Mucosa of rectum (tissue), 2 donors: ENCODE measurements at regions not wholly inside any gene's neighbourhood (a gene's known extent, or its start where the extent isn't known, plus 50 kb on each side); places are given as distances from the start of the nearest gene placed in this dataset.
"Not testable (repeated sequence)": the region's sequence is repeated elsewhere in the genome, so short reads cannot be mapped to it uniquely, and the experiment has no call there.

ENCODE experiments used
- H3K27ac ChIP-seq, 2 donors: one replicate each; pipeline ENCODE4 v1.7.0; 2013; ENCODE audit warnings: inconsistent platforms in 2 of 2, low read depth in 2 of 2, low read length in 2 of 2
- H3K27me3 ChIP-seq, 2 donors: one replicate each; pipeline ENCODE4 v1.7.0; 2013; ENCODE audit warnings: low read length in 2 of 2; ENCODE audit not compliant: control insufficient read depth in 2 of 2, insufficient read depth in 2 of 2
- H3K36me3 ChIP-seq, 2 donors: one replicate each; pipeline ENCODE4 v1.7.0; 2013; ENCODE audit warnings: low read length in 2 of 2; ENCODE audit not compliant: control insufficient read depth in 2 of 2, insufficient read depth in 2 of 2
- H3K4me1 ChIP-seq, 2 donors: one replicate each; pipeline ENCODE4 v1.7.0; 2013; ENCODE audit warnings: low read length in 2 of 2, mild to moderate bottlenecking in 1 of 2; ENCODE audit not compliant: control insufficient read depth in 2 of 2, insufficient read depth in 2 of 2
- H3K4me3 ChIP-seq, 2 donors: one replicate each; pipeline ENCODE4 v1.7.0; 2013; ENCODE audit warnings: low read length in 2 of 2
- H3K9ac ChIP-seq, 2 donors: one replicate each; pipeline ENCODE4 v1.7.0; 2013; ENCODE audit warnings: low read length in 2 of 2, low read depth in 1 of 2, mild to moderate bottlenecking in 1 of 2
- H3K9me3 ChIP-seq, 2 donors: one replicate each; pipeline ENCODE4 v1.7.0; 2013; ENCODE audit warnings: low read length in 2 of 2; ENCODE audit not compliant: control insufficient read depth in 2 of 2
- donor health status: healthy.
- donor health status: Normal muscosa, but diverticular disease.

DNA sequence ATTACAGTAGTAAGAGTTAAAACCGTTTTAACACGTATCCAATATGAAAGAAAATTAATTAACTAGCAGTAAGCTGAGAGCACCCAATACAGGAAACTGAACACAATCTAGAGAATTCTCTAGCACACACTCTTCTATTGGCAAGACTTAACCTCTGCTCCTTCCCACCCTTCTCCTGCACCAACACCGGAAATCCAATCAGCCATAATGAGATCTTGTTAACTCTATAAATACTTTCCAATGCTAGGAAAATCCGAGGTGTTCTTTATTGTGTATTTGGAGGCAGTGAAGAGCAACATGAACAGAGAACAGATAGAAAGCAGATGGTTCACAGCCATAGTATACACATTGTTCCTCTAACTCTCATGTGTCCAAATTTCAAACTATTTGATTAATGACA is 591.7 kb downstream of the CETN3 start:
- Histone ChIP-seq H3K9ac (no peak overlapping the region), H3K4me3 (no peak overlapping the region), H3K27ac (no peak overlapping the region), H3K9me3 (no peaks in the 10 kb centered on the region), H3K4me1 (no peaks in the 10 kb centered on the region), H3K27me3 (no peaks in the 10 kb centered on the region), H3K36me3 (no peaks in the 10 kb centered on the region)

DNA sequence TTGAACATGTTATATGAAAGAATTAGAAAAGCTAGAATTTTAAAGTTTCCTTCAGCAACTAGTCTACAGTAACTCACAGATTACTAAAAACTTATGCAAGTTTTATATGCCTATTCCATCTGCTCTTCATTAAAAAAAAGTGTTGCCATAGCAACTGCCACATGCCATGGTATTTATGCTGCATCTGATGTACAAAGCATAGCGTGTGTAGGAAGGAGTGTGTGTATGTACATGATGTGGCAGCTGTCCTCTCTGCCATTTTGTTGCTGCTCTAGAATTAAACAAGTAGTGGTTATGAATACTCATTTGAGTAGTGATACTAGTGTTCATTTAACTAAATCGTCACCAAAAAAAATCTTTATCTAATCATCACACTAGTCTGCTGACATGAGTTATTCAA is 593.5 kb downstream of the CETN3 start:
- Histone ChIP-seq H3K27me3 (no peaks in the 10 kb centered on the region), H3K9me3 (no peaks in the 10 kb centered on the region), H3K36me3 (no peaks in the 10 kb centered on the region), H3K9ac (no peak overlapping the region), H3K4me3 (no peak overlapping the region), H3K27ac (no peak overlapping the region), H3K4me1 (no peaks in the 10 kb centered on the region)

- not testable (repeated sequence) for H3K4me1 ChIP-seq, H3K4me3 ChIP-seq, H3K36me3 ChIP-seq, H3K27ac ChIP-seq, H3K27me3 ChIP-seq, H3K9me3 ChIP-seq, H3K9ac ChIP-seq
Measured at GRCh38 chr5:89800735-89801134, 608.8 kb downstream of the CETN3 start.

GRCh38 chr5:89794504-89794903 is 615.1 kb downstream of the CETN3 start:
- H3K9ac ChIP-seq, H3K27me3 ChIP-seq, H3K9me3 ChIP-seq, H3K4me1 ChIP-seq, H3K27ac ChIP-seq, H3K36me3 ChIP-seq, H3K4me3 ChIP-seq: not testable (repeated sequence)

DNA sequence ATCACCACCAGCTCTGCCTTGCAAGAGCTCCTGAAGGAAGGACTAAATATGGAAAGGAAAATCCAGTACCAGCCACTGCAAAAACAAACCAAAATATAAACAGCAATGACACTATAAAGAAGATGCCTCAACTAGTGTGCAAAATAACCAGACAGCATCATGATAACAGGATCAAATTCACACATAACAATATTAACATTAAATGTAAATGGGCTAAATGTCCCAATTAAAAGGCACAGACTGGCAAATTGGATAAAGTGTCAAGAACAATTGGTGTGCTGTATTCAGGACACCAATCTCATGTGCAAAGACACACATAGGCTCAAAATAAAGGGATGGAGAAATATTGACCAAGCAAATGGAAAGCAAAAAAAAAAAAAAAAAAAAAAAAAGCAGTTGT is 629.8 kb downstream of the CETN3 start:
- not testable (repeated sequence) for H3K27me3 ChIP-seq, H3K9ac ChIP-seq, H3K36me3 ChIP-seq, H3K4me3 ChIP-seq, H3K27ac ChIP-seq, H3K9me3 ChIP-seq, H3K4me1 ChIP-seq

- no peak overlapping the region for H3K4me3 ChIP-seq
- no peaks in the 10 kb centered on the region for H3K27me3 ChIP-seq
- no peak overlapping the region for H3K27ac ChIP-seq
- H3K4me1 ChIP-seq, result no peaks in the 10 kb centered on the region
- no peaks in the 10 kb centered on the region for H3K36me3 ChIP-seq
- H3K9me3 ChIP-seq, result peaks cover 0 to 3% of the 10 kb centered on the region in 2 donors
- H3K9ac ChIP-seq, result no peak overlapping the region
Measured at GRCh38 chr5:89777758-89778157, 631.8 kb downstream of the CETN3 start.

DNA sequence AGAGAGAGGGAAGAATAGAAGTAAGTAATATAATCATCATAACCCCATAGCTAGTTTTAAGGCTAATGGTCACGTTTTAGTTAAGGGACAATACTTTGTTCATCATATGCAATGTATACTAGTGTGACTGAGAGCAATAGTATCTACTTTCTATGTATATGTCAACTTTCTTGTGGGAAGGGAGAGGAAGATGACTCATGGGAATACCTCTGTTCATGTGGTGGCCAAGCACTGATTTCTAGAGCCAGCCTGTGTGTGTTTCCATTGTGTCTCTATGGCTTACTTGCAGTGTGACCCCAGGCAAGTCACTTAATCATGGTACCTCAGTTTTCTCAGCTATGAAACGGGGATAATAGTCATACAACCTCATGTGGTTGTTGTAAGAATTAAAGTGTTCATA is 639.6 kb downstream of the CETN3 start:
- Histone ChIP-seq H3K36me3 (no peaks in the 10 kb centered on the region), H3K9me3 (no peaks in the 10 kb centered on the region), H3K4me1 (no peaks in the 10 kb centered on the region), H3K27ac (no peak overlapping the region), H3K9ac (no peak overlapping the region), H3K4me3 (no peak overlapping the region), H3K27me3 (no peaks in the 10 kb centered on the region)

- no peaks in the 10 kb centered on the region for H3K9me3 ChIP-seq
- no peak overlapping the region for H3K27ac ChIP-seq
- H3K4me1 ChIP-seq, result peaks cover 0 to 3% of the 10 kb centered on the region in 2 donors
- H3K9ac ChIP-seq, result no peak overlapping the region
- H3K36me3 ChIP-seq, result no peaks in the 10 kb centered on the region
- no peaks in the 10 kb centered on the region for H3K27me3 ChIP-seq
- no peak overlapping the region for H3K4me3 ChIP-seq
Measured at GRCh38 chr5:89759802-89760201, 649.8 kb downstream of the CETN3 start.

DNA sequence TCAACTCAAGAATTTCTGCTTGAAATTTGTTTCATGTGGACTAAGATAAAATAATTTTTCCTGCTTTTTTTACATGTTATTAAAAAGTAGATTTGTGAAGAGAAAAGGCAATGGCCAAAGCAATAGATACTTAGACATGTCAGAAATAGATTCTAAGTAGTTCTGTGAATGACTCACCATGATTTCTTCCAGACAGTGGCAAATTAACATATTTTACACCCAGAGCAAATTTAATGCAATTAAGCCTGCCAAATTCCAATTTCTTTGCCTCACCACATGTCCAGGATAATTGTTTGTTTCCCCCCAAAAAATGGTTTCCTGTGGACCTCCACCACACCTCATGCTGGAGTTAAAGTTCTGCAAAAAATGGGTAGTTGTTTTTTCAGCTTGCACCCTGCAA is 651.4 kb downstream of the CETN3 start:
- Histone ChIP-seq H3K27ac (no peak overlapping the region), H3K4me3 (no peak overlapping the region), H3K36me3 (no peaks in the 10 kb centered on the region), H3K4me1 (peaks cover 0 to 3% of the 10 kb centered on the region in 2 donors), H3K9me3 (no peaks in the 10 kb centered on the region), H3K9ac (no peak overlapping the region), H3K27me3 (no peaks in the 10 kb centered on the region)

DNA sequence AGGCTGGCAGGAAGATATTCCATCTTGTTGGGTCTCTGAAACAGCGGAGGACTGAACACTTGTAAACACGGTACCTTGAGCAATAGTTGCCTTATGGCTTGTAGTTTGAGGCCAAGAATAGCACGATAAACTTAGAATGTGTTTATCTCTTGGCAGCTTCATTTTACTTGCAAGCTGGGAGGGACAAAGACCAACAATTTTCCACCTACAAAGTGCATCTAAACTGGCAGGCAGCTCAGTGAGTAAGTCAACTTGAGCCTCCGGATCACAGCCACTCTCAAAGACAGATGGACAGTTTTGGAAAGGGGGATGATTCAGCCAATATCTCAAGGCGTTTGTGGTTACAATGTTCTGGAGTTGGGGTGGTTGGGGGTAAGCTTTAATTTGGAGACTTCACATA is 652.6 kb downstream of the CETN3 start:
- Histone ChIP-seq H3K36me3 (no peaks in the 10 kb centered on the region), H3K9ac (no peak overlapping the region), H3K4me1 (peaks cover 0 to 3% of the 10 kb centered on the region in 2 donors), H3K27ac (no peak overlapping the region), H3K27me3 (no peaks in the 10 kb centered on the region), H3K4me3 (no peak overlapping the region), H3K9me3 (no peaks in the 10 kb centered on the region)

GRCh38 chr5:89755024-89755423 is 654.5 kb downstream of the CETN3 start:
- Histone ChIP-seq H3K9ac (no peak overlapping the region), H3K27me3 (no peaks in the 10 kb centered on the region), H3K9me3 (no peaks in the 10 kb centered on the region), H3K27ac (no peak overlapping the region), H3K4me3 (no peak overlapping the region), H3K4me1 (peaks cover 0 to 3% of the 10 kb centered on the region in 2 donors), H3K36me3 (no peaks in the 10 kb centered on the region)
